Central memory CD8-positive, alpha-beta T cell (primary cell): ENCODE measurements at regions not wholly inside any gene's neighbourhood (a gene's known extent, or its start where the extent isn't known, plus 50 kb on each side); places are given as distances from the start of the nearest gene placed in this dataset.
A peak's percentile ranks its signal among the peaks of the same experiment; 100 is the strongest.
"Not testable (repeated sequence)": the region's sequence is repeated elsewhere in the genome, so short reads cannot be mapped to it uniquely, and the experiment has no call there.

ENCODE experiments used
- ATAC-seq: fragments of 150-1000 bp; cut with Tn5 transposase; replicated peaks from 2 replicates; pipeline ENCODE4 v1.10.0; 2022; ENCODE audit warnings: mild to moderate bottlenecking, moderate FRiP score, moderate number of reproducible peaks; ENCODE audit not compliant: poor library complexity, severe bottlenecking; ENCODE audit errors: extremely low read depth
- DNase-seq, 2 donors: peaks; one replicate each; pipeline ENCODE4 v3.0.0; 2021; ENCODE audit warnings: low spot score in 2 of 2
- H3K27ac Mint-ChIP-seq: one replicate; pipeline ENCODE4 v1.8.0; 2022; ENCODE audit warnings: low read depth, mild to moderate bottlenecking, moderate library complexity, mixed read lengths
- H3K27me3 Mint-ChIP-seq: one replicate; pipeline ENCODE4 v1.8.0; 2022; ENCODE audit warnings: mixed read lengths
- H3K36me3 Mint-ChIP-seq: one replicate; pipeline ENCODE4 v1.8.0; 2022; ENCODE audit warnings: mild to moderate bottlenecking, moderate library complexity, mixed read lengths; ENCODE audit not compliant: insufficient read depth
- H3K4me1 Mint-ChIP-seq: one replicate; pipeline ENCODE4 v1.8.0; 2022; ENCODE audit warnings: mixed read lengths
- H3K4me3 Mint-ChIP-seq: one replicate; pipeline ENCODE4 v1.8.0; 2022; ENCODE audit warnings: mild to moderate bottlenecking, moderate library complexity, mixed read lengths
- H3K9me3 Mint-ChIP-seq: one replicate; pipeline ENCODE4 v1.8.0; 2022; ENCODE audit warnings: mixed read lengths

DNA sequence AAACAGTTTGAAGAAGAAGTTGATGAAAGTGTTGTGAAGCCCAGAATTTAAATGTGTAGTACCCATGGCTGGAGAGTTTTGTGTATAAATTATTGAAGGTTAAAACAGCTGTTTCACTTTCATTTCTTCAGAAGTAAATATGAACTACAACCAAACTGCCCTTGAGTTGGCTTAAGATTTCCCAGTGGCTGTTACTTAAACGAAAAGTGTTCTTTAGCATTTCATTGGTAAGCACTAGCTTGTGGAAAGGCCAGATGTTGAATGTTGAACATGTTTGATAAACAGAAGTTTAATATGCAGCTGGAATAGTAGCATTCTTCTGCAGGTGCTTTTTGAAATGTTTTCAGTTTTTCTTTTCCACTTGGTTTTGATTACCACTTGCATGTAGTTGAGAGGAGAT lies 83.2 kb upstream of the TNRC6B start:
- Mint-ChIP-seq H3K9me3 (no peaks in the 10 kb centered on the region), H3K27me3 (no peaks in the 10 kb centered on the region), H3K27ac (peak overlapping the region; percentile 44), H3K4me1 (peaks cover 63% of the 10 kb centered on the region), H3K36me3 (peaks cover 10% of the 10 kb centered on the region), H3K4me3 (peak overlapping the region; percentile 52)
- DNase-seq, result no peak
- ATAC-seq, result peak; percentile 37

GRCh38 chr22:40099887-40100286 lies 77.8 kb upstream of the TNRC6B start:
- H3K9me3 Mint-ChIP-seq, H3K27me3 Mint-ChIP-seq, H3K4me3 Mint-ChIP-seq, ATAC-seq, DNase-seq, H3K36me3 Mint-ChIP-seq, H3K27ac Mint-ChIP-seq: not testable (repeated sequence)
- peaks cover 50% of the 10 kb centered on the region for H3K4me1 Mint-ChIP-seq

DNA sequence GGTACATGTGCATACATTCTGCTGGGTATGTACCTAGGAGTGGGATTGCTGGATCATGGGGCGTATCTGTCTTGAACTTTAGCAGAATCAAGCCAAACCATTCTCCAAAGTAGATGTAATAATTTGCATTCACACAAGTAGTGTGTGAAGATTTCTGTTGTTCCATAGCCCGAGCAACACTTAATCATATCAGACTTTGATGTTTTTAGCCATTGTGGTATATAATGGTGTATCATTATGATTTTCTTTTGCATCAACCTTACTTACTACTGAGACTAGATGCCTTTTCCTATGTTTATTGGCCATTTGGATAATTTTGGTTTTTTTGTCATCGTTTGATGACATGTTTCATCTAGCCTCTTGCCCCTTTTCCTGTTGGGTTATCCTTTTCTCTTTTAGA lies 72.0 kb upstream of the TNRC6B start:
- no peak for DNase-seq
- Mint-ChIP-seq H3K27me3 (no peaks in the 10 kb centered on the region), H3K4me3 (peak overlapping the region; percentile 74), H3K36me3 (peaks cover 5% of the 10 kb centered on the region), H3K4me1 (peaks cover 67% of the 10 kb centered on the region), H3K9me3 (no peaks in the 10 kb centered on the region), H3K27ac (peak overlapping the region; percentile 85)
- ATAC-seq, result no peak

GRCh38 chr22:40107244-40107643 lies 70.5 kb upstream of the TNRC6B start:
- Mint-ChIP-seq H3K4me3 (peak overlapping the region; percentile 74), H3K27me3 (no peaks in the 10 kb centered on the region), H3K27ac (peak overlapping the region; percentile 85), H3K9me3 (no peaks in the 10 kb centered on the region), H3K36me3 (peaks cover 6% of the 10 kb centered on the region), H3K4me1 (peaks cover 72% of the 10 kb centered on the region)
- DNase-seq, result no peak
- ATAC-seq, result no peak

- ATAC-seq (peak; percentile 28), DNase-seq (no peak)
- Mint-ChIP-seq H3K27me3 (no peaks in the 10 kb centered on the region), H3K4me3 (peak overlapping the region; percentile 74), H3K36me3 (peaks cover 6% of the 10 kb centered on the region), H3K4me1 (peaks cover 79% of the 10 kb centered on the region), H3K27ac (peak overlapping the region; percentile 85), H3K9me3 (no peaks in the 10 kb centered on the region)
Observed at GRCh38 chr22:40107851-40108378, 69.8 kb upstream of the TNRC6B start.

- Mint-ChIP-seq H3K27ac (peak overlapping the region; percentile 85), H3K4me1 (peaks cover 79% of the 10 kb centered on the region), H3K9me3 (no peaks in the 10 kb centered on the region), H3K36me3 (peaks cover 6% of the 10 kb centered on the region), H3K4me3 (peak overlapping the region; percentile 74), H3K27me3 (no peaks in the 10 kb centered on the region)
- ATAC-seq (no peak), DNase-seq (no peak)
Observed at GRCh38 chr22:40108396-40108795, 69.3 kb upstream of the TNRC6B start.

GRCh38 chr22:40108926-40109325 lies 68.8 kb upstream of the TNRC6B start:
- not testable (repeated sequence) for ATAC-seq, H3K27me3 Mint-ChIP-seq, H3K4me3 Mint-ChIP-seq, DNase-seq, H3K36me3 Mint-ChIP-seq, H3K9me3 Mint-ChIP-seq
- peak overlapping the region; percentile 85 for H3K27ac Mint-ChIP-seq
- H3K4me1 Mint-ChIP-seq, result peaks cover 84% of the 10 kb centered on the region

GRCh38 chr22:40111451-40111850 lies 66.3 kb upstream of the TNRC6B start:
- ATAC-seq (no peak), DNase-seq (no peak)
- peak overlapping the region; percentile 49 for H3K27ac Mint-ChIP-seq
- no peaks in the 10 kb centered on the region for H3K9me3 Mint-ChIP-seq
- no peaks in the 10 kb centered on the region for H3K27me3 Mint-ChIP-seq
- H3K4me3 Mint-ChIP-seq, result no peak overlapping the region
- H3K4me1 Mint-ChIP-seq, result peaks cover 83% of the 10 kb centered on the region
- H3K36me3 Mint-ChIP-seq, result peaks cover 7% of the 10 kb centered on the region

GRCh38 chr22:40112595-40112994 lies 65.1 kb upstream of the TNRC6B start:
- Mint-ChIP-seq H3K9me3 (no peaks in the 10 kb centered on the region), H3K4me1 (peaks cover 83% of the 10 kb centered on the region), H3K36me3 (peaks cover 7% of the 10 kb centered on the region), H3K4me3 (no peak overlapping the region), H3K27ac (peak overlapping the region; percentile 49), H3K27me3 (no peaks in the 10 kb centered on the region)
- DNase-seq (no peak), ATAC-seq (no peak)

- Mint-ChIP-seq H3K27ac (peak overlapping the region; percentile 49), H3K4me1 (peaks cover 83% of the 10 kb centered on the region)
- DNase-seq, result no peak
Observed at GRCh38 chr22:40113696-40114095, 64.0 kb upstream of the TNRC6B start.

DNA sequence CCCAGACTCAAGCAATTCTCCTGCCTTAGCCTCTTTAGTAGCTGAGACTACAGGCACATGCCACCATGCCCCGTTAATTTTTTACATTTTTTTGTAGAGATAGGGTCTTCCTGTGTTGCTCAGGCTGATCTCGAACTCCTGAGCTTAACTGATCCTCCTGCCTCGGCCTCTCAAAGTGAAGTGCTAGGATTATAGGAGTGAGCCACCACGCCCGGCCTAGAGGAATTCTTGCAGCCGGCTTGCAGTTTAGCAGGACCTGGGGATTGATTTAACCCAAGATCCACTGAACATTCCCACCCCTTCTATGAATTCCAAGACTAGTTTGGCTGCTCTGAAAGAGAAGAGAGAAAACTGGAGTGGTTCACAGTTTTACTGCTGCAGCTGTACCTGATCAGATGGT lies 63.3 kb upstream of the TNRC6B start:
- peaks cover 80% of the 10 kb centered on the region for H3K4me1 Mint-ChIP-seq
- no peak overlapping the region for H3K4me3 Mint-ChIP-seq
- H3K36me3 Mint-ChIP-seq, result peaks cover 10% of the 10 kb centered on the region
- H3K9me3 Mint-ChIP-seq, result no peaks in the 10 kb centered on the region
- ATAC-seq (no peak), DNase-seq (no peak)
- no peaks in the 10 kb centered on the region for H3K27me3 Mint-ChIP-seq
- no peak overlapping the region for H3K27ac Mint-ChIP-seq

More at GRCh38 chr22:40113696-40114095, 64.0 kb upstream of the TNRC6B start:
- Mint-ChIP-seq H3K27me3 (no peaks in the 10 kb centered on the region), H3K4me3 (no peak overlapping the region), H3K9me3 (no peaks in the 10 kb centered on the region), H3K36me3 (peaks cover 9% of the 10 kb centered on the region)
- ATAC-seq, result no peak

DNA sequence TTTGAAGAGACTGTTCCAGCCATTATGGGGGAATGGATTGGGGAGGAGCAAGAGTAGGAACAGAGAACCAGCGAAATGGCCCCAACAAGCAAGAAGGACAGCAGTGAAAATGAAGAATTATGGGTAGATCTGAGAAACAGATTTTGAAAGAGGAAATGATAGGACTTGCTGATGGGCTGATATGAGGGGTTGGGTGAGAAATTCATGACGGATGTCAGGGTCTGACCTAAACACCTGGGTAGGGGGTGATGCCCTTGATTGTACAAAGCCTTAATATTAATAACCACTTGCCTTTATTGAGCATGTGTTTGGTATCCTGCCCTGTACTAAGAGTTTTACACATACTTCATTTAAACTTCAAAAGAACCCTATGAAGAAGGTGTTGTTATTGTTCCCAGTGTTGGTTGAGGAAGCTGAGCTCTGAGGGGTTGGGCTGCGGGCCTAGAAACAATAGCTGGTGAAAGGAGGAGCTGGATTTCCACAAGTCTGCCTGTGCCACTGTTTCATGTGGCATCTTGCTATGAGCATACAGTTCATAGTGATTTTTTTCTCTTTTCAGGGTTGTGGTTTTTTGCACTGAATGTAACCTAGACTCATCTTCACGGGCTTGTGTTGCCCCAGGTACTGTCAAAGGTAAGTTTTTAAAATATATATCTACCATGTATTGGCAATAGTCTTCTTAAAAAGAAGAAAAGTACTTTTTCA lies 61.1 kb upstream of the TNRC6B start:
- Mint-ChIP-seq H3K27me3 (no peaks in the 10 kb centered on the region), H3K36me3 (peaks cover 16% of the 10 kb centered on the region), H3K4me3 (peak overlapping the region; percentile 4), H3K9me3 (no peaks in the 10 kb centered on the region), H3K27ac (peak overlapping the region; percentile 7), H3K4me1 (peaks cover 80% of the 10 kb centered on the region)
- DNase-seq (peak; percentile 22 to 57), ATAC-seq (peak; percentile 96)

- Mint-ChIP-seq H3K27me3 (no peaks in the 10 kb centered on the region), H3K9me3 (no peaks in the 10 kb centered on the region), H3K4me1 (peaks cover 62% of the 10 kb centered on the region), H3K36me3 (peaks cover 28% of the 10 kb centered on the region), H3K4me3 (no peak overlapping the region), H3K27ac (no peak overlapping the region)
- ATAC-seq (no peak), DNase-seq (no peak)
Observed at GRCh38 chr22:40118979-40119378, 58.7 kb upstream of the TNRC6B start.
